NCI-H2029 (cell line): ENCODE measurements at regions not wholly inside any gene's neighbourhood (a gene's known extent, or its start where the extent isn't known, plus 50 kb on each side); places are given as distances from the start of the nearest gene placed in this dataset.
"Not testable (repeated sequence)": the region's sequence is repeated elsewhere in the genome, so short reads cannot be mapped to it uniquely, and the experiment has no call there.

Source experiments
- DNase-seq: peaks from one replicate; lab custom pipeline; 2025; lab: John Stamatoyannopoulos, UW

GRCh38 chr4:116544946-116545345 is 540.4 kb downstream of the TRAM1L1 start:
- DNase-seq, result no peak

GRCh38 chr4:116539744-116540143 is 545.6 kb downstream of the TRAM1L1 start:
- DNase-seq, result no peak

- no peak for DNase-seq
Observed at GRCh38 chr4:116537828-116538227, 547.5 kb downstream of the TRAM1L1 start.

DNA sequence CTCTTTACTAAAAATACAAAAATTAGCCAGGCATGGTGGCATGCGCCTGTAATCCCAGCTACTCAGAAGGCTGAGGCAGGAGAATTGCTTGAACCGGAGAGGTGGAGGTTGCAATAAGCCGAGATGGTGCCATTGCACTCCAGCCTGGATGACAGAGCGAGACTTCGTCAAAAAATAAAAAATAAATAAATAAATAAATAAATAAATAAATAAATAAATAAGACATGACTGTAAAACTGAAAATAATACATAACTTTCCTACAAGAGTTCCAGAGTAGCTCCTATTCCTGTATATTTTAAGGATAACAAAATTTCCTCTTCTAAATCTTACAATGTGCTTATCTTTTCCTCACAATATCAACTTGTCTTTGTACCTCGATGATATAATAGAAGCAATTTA is 549.4 kb downstream of the TRAM1L1 start:
- DNase-seq, result not testable (repeated sequence)

GRCh38 chr4:116531870-116532269 is 553.5 kb downstream of the TRAM1L1 start:
- DNase-seq, result no peak

GRCh38 chr4:116531026-116531425 is 554.4 kb downstream of the TRAM1L1 start:
- DNase-seq, result no peak

GRCh38 chr4:116530048-116530447 is 555.3 kb downstream of the TRAM1L1 start:
- DNase-seq, result no peak

DNA sequence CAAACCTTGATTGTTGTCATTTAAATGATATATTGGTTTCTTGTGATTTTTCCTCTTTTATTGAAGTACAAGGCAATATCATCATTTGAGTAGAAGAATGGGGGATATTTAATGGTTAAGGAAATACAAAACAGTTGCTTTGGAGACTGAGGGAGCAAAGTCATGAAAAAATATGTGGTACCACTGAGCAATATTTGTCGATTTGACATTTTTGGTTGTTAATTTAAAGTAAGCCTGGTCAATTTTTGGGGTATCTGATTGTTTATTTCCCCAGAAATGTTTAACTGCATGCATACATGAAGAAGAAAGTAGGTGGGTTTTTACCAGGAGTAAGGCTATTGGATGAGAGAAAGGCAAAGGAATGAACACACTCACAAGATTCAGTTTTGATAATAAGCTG is 556.2 kb downstream of the TRAM1L1 start:
- no peak for DNase-seq

- DNase-seq, result no peak
Observed at GRCh38 chr4:116522922-116523321, 562.5 kb downstream of the TRAM1L1 start.

DNA sequence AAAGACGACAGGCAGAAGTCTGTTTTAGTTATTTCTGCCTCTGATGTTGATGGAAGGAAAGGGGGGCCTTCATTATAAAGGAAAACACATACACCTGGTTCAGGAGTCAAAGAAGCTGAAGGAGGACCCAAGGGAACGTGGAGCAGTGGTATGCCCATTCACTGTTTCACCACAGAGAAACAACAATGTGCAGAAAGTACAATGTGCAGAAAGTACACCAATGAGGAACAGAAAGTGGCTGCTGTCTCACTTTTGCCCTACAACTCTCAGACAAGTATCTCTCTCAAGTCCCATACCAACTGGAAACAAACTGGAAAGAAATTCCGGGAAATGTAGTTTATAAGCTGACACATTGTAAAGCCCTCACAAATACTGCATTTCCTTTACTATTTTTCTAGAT is 564.5 kb downstream of the TRAM1L1 start:
- DNase-seq, result no peak

DNA sequence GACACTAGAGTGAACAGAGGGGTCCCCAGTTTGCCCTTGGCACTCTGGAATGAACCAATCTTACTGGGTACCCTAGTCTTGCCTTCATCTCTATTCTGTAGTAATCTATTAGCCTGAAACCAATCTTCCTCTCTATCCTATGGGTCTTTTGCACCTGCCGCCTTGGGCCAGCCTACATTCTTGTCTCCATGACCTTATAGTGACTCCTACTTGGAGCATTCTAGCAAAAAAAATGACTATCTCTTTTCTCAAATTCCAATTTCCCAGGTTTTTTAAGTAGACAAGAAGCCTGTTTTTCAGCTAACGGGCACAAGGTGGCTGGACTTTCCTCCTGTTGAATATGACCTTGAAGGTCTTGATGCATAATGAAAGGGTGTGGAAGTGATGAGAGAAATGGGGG is 568.7 kb downstream of the TRAM1L1 start:
- DNase-seq, result no peak

- no peak for DNase-seq
Observed at GRCh38 chr4:116515959-116516358, 569.4 kb downstream of the TRAM1L1 start.

DNA sequence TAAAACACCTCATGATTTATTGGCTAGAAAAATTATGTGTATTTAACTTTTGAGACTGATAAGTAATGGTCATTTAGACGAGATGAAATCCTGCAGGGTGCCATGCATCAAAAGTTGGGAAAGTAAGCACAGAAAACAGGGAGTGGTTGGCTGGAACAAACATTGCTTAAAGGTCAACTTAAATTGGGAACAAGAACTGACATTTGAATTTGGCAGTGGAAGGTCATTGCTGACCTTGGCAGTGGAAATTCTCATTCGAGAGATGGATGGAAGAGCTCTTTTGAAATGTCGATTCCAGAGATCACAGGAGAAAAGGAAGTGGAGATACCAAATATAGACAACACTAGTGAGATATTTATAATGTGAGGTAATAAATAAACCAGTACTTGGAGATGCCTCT is 572.8 kb downstream of the TRAM1L1 start:
- DNase-seq, result no peak

GRCh38 chr4:116501954-116502353 is 583.4 kb downstream of the TRAM1L1 start:
- DNase-seq, result no peak

DNA sequence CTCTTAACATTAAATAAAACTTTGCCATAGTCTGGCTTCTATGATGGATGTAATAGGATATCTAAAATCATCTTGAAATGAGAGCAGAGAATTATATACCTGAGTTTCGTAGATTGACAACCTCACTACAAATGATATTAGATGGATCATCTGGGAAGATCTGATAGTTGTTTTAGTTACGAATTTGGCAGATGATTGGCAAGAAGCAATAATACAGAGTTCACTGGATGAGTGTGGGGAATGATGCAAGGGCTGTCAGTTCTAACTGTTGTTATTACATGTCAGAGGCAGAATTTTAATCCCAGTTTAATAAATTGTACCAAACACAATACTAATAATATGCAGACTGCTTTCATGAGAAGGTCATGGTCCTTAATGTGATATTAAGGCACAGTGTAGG is 585.2 kb downstream of the TRAM1L1 start:
- no peak for DNase-seq

DNA sequence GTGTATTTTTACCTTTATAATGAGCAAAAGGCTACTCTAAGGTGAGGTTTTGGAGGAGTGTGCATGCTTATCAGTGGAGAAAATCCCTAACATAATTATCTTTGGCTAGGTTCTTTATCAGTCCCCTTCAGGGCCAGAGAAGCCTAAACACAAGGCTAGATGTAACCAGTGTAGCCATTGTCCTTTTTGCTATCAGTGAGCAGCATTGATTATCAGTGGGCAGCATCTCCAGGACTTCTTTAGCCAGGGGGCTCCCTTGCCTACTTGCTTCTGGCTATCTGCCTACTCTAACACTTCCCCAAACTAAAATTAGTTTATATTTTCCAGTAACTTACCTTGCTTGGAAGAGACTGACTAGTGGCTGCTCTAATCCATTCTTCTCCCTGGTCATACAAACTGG is 595.6 kb downstream of the TRAM1L1 start:
- DNase-seq, result no peak

GRCh38 chr4:116486401-116486800 is 599.0 kb downstream of the TRAM1L1 start:
- DNase-seq, result no peak

- no peak for DNase-seq
Observed at GRCh38 chr4:116480546-116480945, 604.8 kb downstream of the TRAM1L1 start.

- DNase-seq, result no peak
Observed at GRCh38 chr4:116478343-116478742, 607.0 kb downstream of the TRAM1L1 start.

GRCh38 chr4:116469582-116469981 is 615.8 kb downstream of the TRAM1L1 start:
- no peak for DNase-seq

DNA sequence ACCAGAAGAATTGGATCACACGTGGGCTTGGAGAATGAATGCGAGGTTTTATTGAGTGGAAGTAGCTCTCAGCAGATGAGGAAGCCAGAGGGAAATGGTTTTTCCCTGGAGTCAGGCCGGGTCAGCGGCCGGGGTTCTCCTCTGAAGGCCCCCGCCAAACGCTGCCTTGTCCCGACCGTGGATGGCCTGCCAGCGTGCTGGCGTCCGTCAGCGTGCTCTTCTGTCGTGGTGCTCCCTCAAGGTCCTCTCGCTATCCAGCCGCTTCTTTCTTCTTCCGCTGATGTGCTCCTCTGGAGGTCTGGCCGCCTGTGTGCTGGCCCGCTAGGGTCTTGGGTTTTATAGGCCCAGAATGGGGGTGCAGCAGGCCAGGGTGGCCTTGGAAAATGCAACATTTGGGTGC is 632.2 kb downstream of the TRAM1L1 start:
- DNase-seq, result no peak

DNA sequence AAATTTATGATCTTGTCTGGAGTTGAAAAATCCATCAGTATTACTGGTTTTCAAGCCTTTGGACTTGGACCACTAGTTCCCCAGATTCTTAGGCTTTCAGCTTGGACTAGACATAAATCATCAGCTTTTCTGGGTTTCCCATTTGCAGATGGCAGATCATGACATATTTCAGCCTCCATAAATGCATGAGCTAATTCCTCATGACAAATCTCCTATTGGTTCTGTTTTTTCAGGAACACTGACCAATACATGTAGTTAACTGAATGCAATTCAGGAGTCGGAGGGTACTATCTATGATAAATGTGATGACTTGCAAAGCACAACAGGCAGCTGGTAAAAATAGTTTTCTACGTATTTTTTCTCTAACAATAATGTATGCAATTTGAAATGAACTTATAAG is 635.6 kb downstream of the TRAM1L1 start:
- DNase-seq, result no peak

DNA sequence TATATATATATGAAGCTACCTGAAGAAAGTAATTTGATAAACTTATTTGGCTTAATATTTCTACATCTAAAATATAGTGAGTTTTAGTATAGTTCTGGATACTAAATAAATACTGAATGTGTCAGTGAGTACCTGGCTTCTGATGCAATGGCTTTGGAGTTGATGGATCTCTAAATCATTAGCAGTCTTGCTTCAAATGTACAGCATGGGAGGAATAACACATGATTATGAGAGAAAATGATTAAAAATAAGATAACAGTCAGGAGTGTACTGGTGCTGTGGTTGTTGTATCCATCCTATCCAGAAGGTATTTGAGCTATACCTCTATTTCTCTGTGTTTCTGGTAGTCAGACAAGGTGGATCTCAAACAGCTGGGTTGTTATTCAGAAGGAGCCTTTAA is 641.3 kb downstream of the TRAM1L1 start:
- DNase-seq, result no peak

- DNase-seq, result no peak
Observed at GRCh38 chr4:116438981-116439729, 646.2 kb downstream of the TRAM1L1 start.
